AG09319 (cell line): ENCODE measurements at regions not wholly inside any gene's neighbourhood (a gene's known extent, or its start where the extent isn't known, plus 50 kb on each side); places are given as distances from the start of the nearest gene placed in this dataset.

ENCODE experiments used
- DNase-seq: peaks from one replicate; pipeline ENCODE4 v3.0.0-alpha.2; 2010; ENCODE audit warnings: low read depth; ENCODE audit errors: extremely low read depth
- CTCF ChIP-seq: IDR thresholded peaks from 2 replicates; pipeline ENCODE4 v1.5.1; 2011; ENCODE audit warnings: low read depth, mild to moderate bottlenecking, inconsistent platforms, low read length, moderate library complexity

DNA sequence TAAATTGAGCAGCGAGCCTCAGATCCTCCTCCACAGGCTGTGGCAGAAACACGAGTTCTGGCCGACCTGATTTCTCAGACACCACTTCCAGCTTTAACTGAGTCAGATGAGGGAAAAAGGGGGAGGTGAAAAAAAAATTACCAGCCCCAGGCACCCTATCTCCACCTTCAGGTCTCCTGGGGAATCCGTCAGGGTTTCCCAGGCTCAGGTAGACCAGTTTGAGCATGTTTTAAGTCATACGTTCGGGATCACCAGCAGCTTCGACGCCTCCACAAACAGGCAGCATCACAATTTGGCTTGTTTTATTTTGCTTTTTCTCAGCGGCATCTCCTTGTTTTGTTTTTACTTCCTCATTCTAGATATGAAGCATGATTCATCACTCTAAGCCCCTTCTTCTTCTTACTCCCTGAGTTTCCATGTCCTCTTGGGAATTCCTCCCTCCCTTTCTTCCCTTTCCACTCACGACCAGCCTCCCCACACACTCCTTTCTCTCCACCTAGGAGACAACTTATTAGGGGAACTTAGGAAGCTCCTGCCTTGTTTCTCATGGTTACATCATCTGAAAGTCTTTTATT lies 190.1 kb downstream of the ZNF621 start:
- no peak for DNase-seq

DNA sequence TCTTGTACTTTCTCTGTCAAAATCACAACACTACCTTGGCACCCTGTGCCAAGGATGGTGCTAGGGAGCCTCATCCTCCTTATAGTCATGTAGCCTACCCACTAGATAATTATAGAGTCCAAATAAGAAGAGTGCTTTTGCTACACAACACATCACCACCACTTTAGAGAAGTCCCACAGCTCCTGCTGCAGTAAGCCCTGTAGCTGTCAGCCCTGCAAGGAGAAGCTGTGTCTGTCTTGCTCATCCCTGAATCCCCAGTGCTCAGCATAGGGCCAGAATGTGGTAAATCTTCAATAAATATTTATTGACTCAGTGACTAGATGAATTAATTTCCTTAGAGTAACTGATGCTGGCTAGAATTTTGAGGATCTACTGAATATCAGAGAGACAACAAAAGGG lies 190.8 kb downstream of the ZNF621 start:
- DNase-seq, result no peak
- no peak for TF ChIP-seq CTCF

More for the DNA sequence above, 190.1 kb downstream of the ZNF621 start:
- no peak for TF ChIP-seq CTCF

- TF ChIP-seq CTCF, result no peak
- DNase-seq, result no peak
These were observed 192.7 kb downstream of the ZNF621 start for GRCh38 chr3:40717471-40717870.

GRCh38 chr3:40718209-40718608 lies 193.4 kb downstream of the ZNF621 start:
- TF ChIP-seq CTCF, result no peak
- no peak for DNase-seq

- no peak for DNase-seq
- TF ChIP-seq CTCF, result no peak
These were observed 193.9 kb downstream of the ZNF621 start for GRCh38 chr3:40718681-40719080.

DNA sequence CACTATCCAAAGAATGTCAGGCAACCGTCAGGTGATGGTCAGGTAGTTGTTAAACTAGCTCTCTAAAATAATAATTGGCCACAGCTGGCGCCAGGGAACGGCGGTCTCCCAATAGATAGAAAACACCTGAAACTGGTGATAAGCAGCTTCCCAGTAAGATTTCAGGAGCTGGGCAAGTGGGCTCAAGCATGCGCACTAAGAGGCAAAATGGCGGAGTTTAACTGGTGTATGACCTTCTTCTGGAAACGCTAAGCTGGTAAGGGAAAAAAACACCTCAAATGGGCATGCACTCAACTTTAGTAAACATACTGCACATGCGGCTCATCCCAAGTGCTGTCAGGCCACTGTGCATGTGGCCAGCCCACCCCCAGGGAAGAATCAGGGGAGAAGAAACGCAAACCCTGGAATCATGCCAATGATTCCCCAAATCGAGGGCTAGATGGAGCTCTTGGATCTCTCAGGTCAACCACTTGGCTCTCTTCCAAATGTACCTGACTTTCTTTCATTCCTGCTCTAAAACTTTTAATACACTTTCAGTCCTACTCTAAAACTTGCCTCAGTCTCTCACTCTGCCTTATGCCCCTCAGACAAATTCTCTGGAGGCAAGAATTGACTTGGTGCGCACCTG lies 195.0 kb downstream of the ZNF621 start:
- TF ChIP-seq CTCF, result no peak; the same call in 1 of the 2 replicates
- no peak for DNase-seq

- DNase-seq, result no peak
- TF ChIP-seq CTCF, result no peak
These were observed 195.6 kb downstream of the ZNF621 start for GRCh38 chr3:40720341-40720740.
